ENCODE measurements at regions not wholly inside any gene's neighbourhood (a gene's known extent, or its start where the extent isn't known, plus 50 kb on each side); places are given as distances from the start of the nearest gene placed in this dataset.

DNA sequence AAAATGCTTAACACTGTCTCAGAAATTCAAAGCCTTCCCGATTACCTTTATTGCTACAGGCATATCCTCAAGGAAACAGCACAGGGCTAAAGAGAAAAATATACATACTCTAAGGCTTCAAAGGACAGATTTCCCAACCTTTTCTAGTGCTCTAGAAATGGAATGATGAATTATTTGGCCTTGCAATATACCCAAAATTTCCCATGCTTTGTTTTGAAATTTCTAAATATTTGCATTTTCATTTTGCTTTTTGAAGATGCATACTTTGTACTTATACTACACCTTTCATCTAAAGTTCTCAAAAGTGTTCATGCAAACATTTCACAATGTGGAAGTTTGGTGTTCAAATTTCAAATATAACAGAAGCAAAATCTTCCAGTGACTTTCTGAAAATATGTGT, 312.7 kb upstream of the PDE4D start:
- H3K27me3 Mint-ChIP-seq = no peaks in the 10 kb centered on the region
- no peaks in the 10 kb centered on the region for H3K36me3 Mint-ChIP-seq (ENCODE audit: low read depth)
- H3K4me3 Mint-ChIP-seq = no peak overlapping the region
- H3K4me1 Mint-ChIP-seq = no peaks in the 10 kb centered on the region
- peaks cover 4% of the 10 kb centered on the region for H3K9me3 Mint-ChIP-seq
- H3K27ac Mint-ChIP-seq = no peak overlapping the region
- no peak for ATAC-seq (replicated peaks)

DNA sequence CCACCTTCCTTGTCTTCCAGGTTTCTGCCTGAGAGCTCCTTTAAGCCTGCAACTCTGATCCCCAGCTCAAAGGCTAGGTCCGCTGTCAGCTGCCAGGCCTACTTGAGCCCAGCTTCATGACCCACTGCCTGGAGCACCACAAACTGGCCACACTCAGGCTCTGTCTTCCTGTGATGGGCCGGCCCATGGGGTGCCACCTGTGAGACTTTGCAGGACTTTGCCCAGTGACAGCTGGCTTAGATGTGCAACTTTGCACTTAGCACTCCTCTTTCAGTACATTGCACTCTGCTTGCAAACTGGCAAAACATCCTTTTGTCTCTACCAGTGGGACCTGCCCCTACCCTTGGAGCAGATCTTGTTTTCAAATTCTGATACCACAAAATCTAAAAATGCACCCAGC, 311.5 kb upstream of the PDE4D start:
- no peaks in the 10 kb centered on the region for H3K27me3 Mint-ChIP-seq
- H3K4me1 Mint-ChIP-seq = no peaks in the 10 kb centered on the region
- H3K4me3 Mint-ChIP-seq = no peak overlapping the region
- ATAC-seq (replicated peaks) = no peak
- H3K27ac Mint-ChIP-seq = no peak overlapping the region
- no peaks in the 10 kb centered on the region for H3K36me3 Mint-ChIP-seq (ENCODE audit: low read depth)
- H3K9me3 Mint-ChIP-seq = peaks cover 4% of the 10 kb centered on the region

DNA sequence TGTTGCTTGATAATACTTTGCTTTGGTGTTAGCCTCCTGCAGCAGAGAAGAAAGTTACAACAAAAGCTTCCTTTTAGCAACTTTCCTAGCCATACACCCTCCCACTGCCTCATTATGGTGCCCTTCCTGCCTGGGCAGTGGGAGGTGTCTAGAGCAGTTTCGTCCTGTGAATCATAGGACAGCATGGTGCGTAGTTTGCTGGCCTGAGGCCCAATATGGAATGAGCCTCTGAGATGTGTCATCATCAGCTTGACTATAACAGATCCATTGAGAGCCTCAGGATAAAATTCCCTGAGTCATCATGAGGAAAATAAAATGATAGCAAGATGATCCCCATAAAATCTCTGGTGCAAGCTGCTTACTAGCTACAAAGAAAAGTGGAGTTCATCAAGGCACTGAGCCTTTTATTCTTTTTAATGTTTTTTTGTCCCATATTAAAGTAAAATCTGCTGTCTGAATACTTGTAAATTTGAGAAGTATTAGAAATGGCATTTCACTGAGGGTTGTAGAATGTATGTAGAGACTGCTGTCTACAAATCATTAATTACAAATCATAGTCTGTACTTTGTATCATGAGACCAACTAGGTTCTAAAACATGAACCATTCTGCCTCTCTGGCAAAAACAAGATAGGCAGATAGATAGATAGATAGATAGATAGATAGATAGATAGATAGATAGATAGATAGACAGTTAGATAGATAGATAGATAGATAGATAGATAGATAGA, 303.0 kb upstream of the PDE4D start:
- Mint-ChIP-seq H3K27me3 (no peaks in the 10 kb centered on the region), H3K4me3 (no peak overlapping the region), H3K9me3 (peaks cover 14% of the 10 kb centered on the region), H3K27ac (no peak overlapping the region), H3K36me3 (ENCODE audit: low read depth) (no peaks in the 10 kb centered on the region), H3K4me1 (no peaks in the 10 kb centered on the region)
- no peak for ATAC-seq (replicated peaks)

DNA sequence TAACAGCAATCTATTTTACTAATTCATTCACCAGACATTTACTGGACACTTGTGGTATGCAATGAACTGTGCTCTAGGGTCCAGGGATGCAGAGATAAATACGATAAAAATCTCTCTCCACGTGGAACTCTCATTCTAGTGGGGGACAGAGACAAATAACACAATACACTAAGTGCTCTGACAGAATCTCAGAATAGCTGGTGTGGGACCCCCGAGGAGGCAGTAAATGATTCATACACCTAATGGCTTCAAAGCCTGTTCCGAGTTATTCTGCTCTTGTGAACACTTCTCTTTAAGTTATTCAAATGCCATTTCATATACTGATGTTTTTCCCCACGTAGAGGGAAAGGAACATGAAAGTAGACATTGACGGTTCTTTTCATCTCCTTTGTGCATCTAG, 302.0 kb upstream of the PDE4D start:
- Mint-ChIP-seq H3K4me1 (no peaks in the 10 kb centered on the region), H3K27me3 (no peaks in the 10 kb centered on the region), H3K27ac (no peak overlapping the region), H3K4me3 (no peak overlapping the region), H3K36me3 (ENCODE audit: low read depth) (no peaks in the 10 kb centered on the region), H3K9me3 (peaks cover 18% of the 10 kb centered on the region)
- no peak for ATAC-seq (replicated peaks)

DNA sequence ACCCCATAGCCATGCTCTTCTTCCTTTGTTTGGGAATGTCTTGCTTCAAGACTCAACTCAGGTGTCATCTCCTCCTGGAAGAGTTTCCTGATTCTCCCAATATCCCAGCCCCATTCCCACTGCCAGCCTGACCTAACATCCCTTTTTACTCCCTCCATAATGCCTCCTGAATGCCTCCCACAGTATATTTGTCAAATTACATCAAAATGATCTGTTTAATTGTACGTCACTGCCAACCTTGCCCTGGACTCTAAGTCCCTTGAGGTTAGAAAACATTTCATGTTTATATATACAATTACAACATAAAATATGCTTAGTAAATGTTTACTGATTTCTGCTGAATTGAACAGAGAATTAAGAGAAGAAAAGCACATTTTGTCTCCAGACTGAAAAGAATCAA, 301.6 kb upstream of the PDE4D start:
- H3K27me3 Mint-ChIP-seq = no peaks in the 10 kb centered on the region
- no peaks in the 10 kb centered on the region for H3K36me3 Mint-ChIP-seq (ENCODE audit: low read depth)
- ATAC-seq (replicated peaks) = no peak
- no peak overlapping the region for H3K4me3 Mint-ChIP-seq
- H3K4me1 Mint-ChIP-seq = no peaks in the 10 kb centered on the region
- no peak overlapping the region for H3K27ac Mint-ChIP-seq
- peaks cover 18% of the 10 kb centered on the region for H3K9me3 Mint-ChIP-seq

DNA sequence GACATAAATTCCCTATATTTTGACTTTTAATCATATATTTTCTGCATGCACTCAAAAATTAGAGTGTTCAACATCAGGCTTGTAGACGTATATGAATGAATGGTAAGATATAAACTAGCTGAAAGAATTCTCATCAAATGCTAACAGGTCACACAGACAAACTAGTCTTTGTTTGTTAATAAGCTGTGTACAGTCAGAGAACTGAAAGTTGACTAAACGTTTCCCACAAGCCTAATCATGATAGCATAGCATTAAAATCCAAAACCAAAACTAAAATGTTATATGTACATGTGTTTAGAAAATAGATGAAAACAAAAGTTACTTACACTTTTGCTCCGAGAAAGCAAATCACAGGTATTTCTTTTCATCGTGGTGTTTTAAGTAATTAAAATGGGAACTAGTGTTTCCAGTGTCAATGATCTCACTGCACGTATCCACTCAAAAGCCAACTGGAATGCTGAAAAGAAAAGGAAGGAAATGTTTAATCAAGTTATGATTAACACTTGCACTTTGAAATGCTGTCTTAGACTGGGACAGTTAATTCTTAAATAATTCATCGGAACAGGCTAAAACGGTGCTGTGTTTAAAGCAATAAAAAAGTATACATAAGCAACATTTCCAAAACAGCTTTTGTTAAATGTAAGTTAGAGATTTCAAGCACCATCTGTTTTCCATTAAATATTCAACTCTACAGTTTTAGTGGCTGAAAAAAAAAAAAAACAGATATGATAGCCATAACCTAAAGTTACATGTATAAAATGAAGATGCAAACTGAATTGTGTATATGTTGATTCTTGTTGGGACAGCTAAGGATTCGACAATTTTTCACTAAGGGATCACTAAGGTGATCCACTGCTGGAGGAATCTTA, 291.9 kb upstream of the PDE4D start:
- Mint-ChIP-seq H3K9me3 (peaks cover 3% of the 10 kb centered on the region), H3K4me1 (no peaks in the 10 kb centered on the region), H3K4me3 (no peak overlapping the region), H3K36me3 (ENCODE audit: low read depth) (no peaks in the 10 kb centered on the region), H3K27ac (no peak overlapping the region), H3K27me3 (no peaks in the 10 kb centered on the region)
- ATAC-seq (replicated peaks) = no peak

DNA sequence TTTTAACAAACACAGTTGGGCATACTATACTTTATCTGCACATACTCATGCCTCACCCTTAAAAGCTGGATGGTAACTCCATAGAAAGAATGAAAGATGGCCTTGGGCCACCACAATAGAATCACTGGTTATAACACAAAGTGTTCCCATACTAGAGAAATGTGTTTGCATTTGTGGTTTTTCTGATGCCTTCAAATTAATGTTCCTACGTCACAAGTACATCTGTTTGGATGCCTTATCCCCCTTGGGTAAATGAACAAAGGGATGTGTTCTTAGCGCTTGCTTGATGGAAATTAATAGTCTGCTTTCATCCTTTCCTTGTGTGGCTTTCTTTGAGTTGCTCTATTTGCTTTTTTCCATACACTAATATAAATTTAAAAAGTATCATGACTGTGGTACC, 291.1 kb upstream of the PDE4D start:
- no peak for ATAC-seq (replicated peaks)
- Mint-ChIP-seq H3K36me3 (ENCODE audit: low read depth) (no peaks in the 10 kb centered on the region), H3K4me1 (no peaks in the 10 kb centered on the region), H3K4me3 (no peak overlapping the region), H3K9me3 (peaks cover 3% of the 10 kb centered on the region), H3K27me3 (no peaks in the 10 kb centered on the region), H3K27ac (no peak overlapping the region)

DNA sequence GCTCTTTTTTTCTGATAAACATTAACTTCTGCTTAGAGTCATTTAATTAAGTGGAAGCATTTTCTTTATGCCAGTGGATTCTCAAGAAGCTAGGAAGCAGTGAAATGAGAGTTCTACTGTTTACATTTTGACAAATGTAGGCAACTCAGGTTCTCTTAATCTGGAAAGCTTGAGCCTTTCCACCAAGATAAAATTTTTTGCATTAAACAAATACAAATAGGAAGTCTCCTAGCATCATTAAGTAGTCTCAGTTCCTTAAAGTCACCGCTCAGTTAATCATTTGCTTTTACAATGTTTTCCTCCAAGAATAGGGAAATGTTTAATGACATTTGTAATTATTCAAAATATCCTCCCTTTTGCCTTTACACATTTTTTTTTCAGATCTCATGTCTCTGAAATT, 290.4 kb upstream of the PDE4D start:
- no peaks in the 10 kb centered on the region for H3K4me1 Mint-ChIP-seq
- H3K27me3 Mint-ChIP-seq = no peaks in the 10 kb centered on the region
- H3K9me3 Mint-ChIP-seq = peaks cover 2% of the 10 kb centered on the region
- no peaks in the 10 kb centered on the region for H3K36me3 Mint-ChIP-seq (ENCODE audit: low read depth)
- H3K4me3 Mint-ChIP-seq = no peak overlapping the region
- no peak for ATAC-seq (replicated peaks)
- no peak overlapping the region for H3K27ac Mint-ChIP-seq

DNA sequence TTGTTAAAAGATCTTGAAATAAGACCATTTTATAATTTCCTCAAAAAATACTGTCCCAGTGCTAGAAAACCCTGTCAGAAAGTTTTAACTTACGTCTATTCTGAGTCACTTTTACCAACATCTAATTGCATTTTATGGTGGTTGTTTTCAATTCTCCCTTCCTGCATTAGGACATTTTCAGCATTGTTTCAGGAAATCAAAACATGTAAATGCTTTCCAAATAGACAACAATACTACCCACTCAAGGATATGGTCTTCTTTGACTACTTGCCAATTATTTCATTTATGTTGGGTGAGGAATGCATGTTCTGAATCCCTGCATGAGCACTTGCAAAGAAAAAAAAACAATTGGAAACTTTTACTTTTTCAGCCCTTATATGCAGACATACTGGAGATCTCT, 284.6 kb upstream of the PDE4D start:
- no peaks in the 10 kb centered on the region for H3K27me3 Mint-ChIP-seq
- H3K36me3 Mint-ChIP-seq (ENCODE audit: low read depth) = no peaks in the 10 kb centered on the region
- no peak for ATAC-seq (replicated peaks)
- no peak overlapping the region for H3K4me3 Mint-ChIP-seq
- H3K27ac Mint-ChIP-seq = no peak overlapping the region
- peaks cover 14% of the 10 kb centered on the region for H3K9me3 Mint-ChIP-seq
- no peaks in the 10 kb centered on the region for H3K4me1 Mint-ChIP-seq

DNA sequence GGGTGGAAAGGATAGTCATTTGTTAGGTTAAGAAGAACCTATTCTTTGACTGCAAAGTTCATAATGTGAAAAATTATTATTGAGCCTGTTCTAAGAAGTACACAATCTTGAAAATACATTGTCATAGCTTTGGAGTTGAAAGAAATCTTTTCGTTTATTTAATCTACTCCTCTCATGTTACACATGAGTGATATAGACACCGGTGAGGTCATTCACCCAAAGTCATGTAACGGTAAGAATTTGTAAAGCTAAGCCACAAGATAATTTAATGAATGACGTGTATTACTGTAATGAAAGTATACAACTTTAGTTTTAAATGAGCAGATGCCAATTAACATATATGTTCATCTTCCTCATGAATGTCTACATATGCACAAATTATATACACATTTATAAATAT, 284.1 kb upstream of the PDE4D start:
- H3K9me3 Mint-ChIP-seq = peaks cover 14% of the 10 kb centered on the region
- H3K4me1 Mint-ChIP-seq = no peaks in the 10 kb centered on the region
- ATAC-seq (replicated peaks) = no peak
- H3K36me3 Mint-ChIP-seq (ENCODE audit: low read depth) = no peaks in the 10 kb centered on the region
- H3K4me3 Mint-ChIP-seq = no peak overlapping the region
- no peak overlapping the region for H3K27ac Mint-ChIP-seq
- no peaks in the 10 kb centered on the region for H3K27me3 Mint-ChIP-seq

DNA sequence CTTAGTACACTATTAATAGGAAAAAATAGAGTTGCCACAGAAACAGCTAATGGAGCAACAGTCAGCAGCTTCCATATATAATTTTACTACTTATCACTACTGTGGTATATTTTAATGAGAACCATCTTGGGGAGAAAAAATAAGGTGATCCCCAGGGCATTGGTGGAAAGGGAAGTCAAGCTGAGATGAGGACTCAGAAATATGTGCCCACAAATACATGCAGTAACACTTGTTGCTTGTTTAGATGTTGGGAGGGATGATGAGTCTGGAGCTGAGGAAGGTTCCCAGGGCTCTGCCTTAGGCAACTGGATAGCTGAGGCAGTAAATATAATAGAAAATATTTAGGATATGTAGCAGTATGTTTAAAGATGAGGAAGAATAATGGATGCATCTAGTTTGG, 280.1 kb upstream of the PDE4D start:
- Mint-ChIP-seq H3K4me3 (no peak overlapping the region), H3K36me3 (ENCODE audit: low read depth) (no peaks in the 10 kb centered on the region), H3K27ac (no peak overlapping the region), H3K9me3 (peaks cover 23% of the 10 kb centered on the region), H3K4me1 (no peaks in the 10 kb centered on the region), H3K27me3 (no peaks in the 10 kb centered on the region)
- no peak for ATAC-seq (replicated peaks)

DNA sequence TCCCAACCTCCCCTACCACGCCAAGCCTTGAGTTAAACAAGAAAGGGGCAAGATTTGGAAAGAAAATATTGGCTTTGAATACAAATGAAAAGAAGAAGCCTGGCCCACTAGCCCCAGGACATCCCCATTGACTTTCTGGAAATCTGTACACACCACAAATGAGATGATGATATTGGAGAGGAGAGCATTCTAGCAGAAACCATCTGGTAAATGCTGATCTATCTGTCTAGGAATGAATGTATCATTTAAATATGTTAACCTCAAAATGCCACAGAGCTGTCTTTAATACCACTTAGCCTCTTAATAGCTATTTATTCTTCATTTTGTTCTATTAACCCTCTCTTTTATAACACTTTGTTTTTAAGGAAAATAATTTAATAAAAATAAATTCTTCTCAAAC, 270.2 kb upstream of the PDE4D start:
- Mint-ChIP-seq H3K9me3 (peaks cover 10% of the 10 kb centered on the region), H3K27me3 (no peaks in the 10 kb centered on the region), H3K27ac (no peak overlapping the region), H3K4me1 (no peaks in the 10 kb centered on the region), H3K36me3 (ENCODE audit: low read depth) (no peaks in the 10 kb centered on the region), H3K4me3 (no peak overlapping the region)
- ATAC-seq (replicated peaks) = no peak

DNA sequence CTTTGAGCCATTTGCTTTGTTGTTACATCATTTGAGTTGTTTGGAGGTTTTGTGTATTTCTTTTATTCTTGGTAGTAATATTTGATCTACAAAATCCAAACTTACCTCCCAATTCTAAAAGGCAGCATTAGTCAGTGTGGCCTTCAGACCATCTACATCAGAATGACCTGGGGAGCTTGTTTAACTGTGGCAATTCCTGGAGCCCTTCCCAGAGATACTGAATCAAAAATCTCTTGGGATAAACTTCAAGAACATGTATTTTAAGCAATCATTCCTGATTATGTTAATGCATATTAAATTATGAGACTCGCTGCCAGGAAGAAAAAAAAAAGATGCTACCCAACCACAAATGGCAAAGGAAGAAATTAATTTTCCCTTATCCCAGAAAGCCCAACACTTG, 268.9 kb upstream of the PDE4D start:
- Mint-ChIP-seq H3K9me3 (peaks cover 6% of the 10 kb centered on the region), H3K4me1 (no peaks in the 10 kb centered on the region), H3K27ac (no peak overlapping the region), H3K36me3 (ENCODE audit: low read depth) (no peaks in the 10 kb centered on the region), H3K4me3 (no peak overlapping the region), H3K27me3 (no peaks in the 10 kb centered on the region)
- no peak for ATAC-seq (replicated peaks)

DNA sequence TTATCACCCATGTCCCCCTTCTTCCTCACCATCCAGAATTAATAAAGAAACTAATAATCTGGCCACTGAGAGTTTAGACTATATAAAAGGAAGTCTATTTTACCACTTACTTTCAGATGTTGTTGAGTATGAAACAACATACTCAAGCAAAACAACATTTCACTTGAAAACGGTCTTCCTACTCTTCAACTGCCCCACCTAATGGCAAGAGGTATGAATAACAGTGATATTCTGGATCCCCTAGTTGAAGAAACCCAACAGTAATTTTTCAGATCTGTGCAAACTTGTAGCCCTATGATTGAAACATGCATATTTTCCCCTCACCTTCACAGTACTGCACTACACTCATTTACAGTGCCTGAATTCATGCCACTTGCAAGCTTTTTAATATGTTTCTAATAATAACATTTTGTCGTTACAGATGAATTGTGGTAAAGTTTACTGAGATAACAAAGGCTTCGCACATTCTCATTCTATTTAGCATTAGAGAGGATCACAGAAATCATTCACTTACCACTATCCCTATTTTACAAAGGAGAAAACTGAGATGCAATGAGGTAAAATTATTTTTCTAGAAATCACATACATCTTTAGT, 267.9 kb upstream of the PDE4D start:
- H3K27ac Mint-ChIP-seq = no peak overlapping the region
- no peaks in the 10 kb centered on the region for H3K36me3 Mint-ChIP-seq (ENCODE audit: low read depth)
- H3K4me3 Mint-ChIP-seq = no peak overlapping the region
- H3K4me1 Mint-ChIP-seq = no peaks in the 10 kb centered on the region
- H3K27me3 Mint-ChIP-seq = no peaks in the 10 kb centered on the region
- peaks cover 6% of the 10 kb centered on the region for H3K9me3 Mint-ChIP-seq
- no peak for ATAC-seq (replicated peaks)

DNA sequence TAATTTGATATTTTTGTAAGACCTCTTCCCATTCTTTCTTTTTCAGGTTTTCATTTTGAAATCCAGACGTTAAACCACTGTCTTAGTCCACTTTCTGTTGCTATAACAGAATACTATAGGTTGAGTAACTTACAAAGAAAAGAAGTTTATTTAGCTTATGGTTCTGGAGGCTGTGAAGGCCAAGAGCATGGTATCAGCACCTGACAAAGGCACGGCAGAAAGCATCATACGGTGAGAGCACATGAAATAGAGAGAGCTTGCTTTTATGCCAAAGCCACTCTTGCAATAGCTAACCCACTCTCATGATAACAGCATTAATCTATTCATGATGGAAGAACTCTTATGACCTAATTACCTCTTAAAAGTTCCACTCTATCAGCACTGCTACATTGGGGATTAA, 255.6 kb upstream of the PDE4D start:
- Mint-ChIP-seq H3K36me3 (ENCODE audit: low read depth) (no peaks in the 10 kb centered on the region), H3K4me3 (no peak overlapping the region), H3K9me3 (peaks cover 12% of the 10 kb centered on the region), H3K4me1 (no peaks in the 10 kb centered on the region), H3K27me3 (no peaks in the 10 kb centered on the region), H3K27ac (no peak overlapping the region)
- ATAC-seq (replicated peaks) = no peak
